ENCODE measurements at regions not wholly inside any gene's neighbourhood (a gene's known extent, or its start where the extent isn't known, plus 50 kb on each side); places are given as distances from the start of the nearest gene placed in this dataset.

- TF ChIP-seq NRF1 (IDR thresholded peaks at IDR 0.05; ENCODE audit: low read depth, low read length) (no peak), RFX5 (IDR thresholded peaks at IDR 0.05; ENCODE audit: borderline replicate concordance, low read depth, low read length) (no peak)
These were observed 540.9 kb upstream of the SGCD start (continued) for GRCh38 chr5:155786108-155786507.

All from H1 (cell line).